Peyer's patch (tissue), 4 donors: ENCODE measurements at regions not wholly inside any gene's neighbourhood (a gene's known extent, or its start where the extent isn't known, plus 50 kb on each side); places are given as distances from the start of the nearest gene placed in this dataset.

ENCODE experiments used
- DNase-seq, 3 donors: peaks; one replicate each; pipeline ENCODE4 v3.0.0-alpha.2; 2017 to 2019
- H3K27ac ChIP-seq, 4 donors: fragments of 200-600 bp; sonication (generic); one replicate each; pipeline ENCODE4 v1.5.1; 2016 to 2019
- H3K27me3 ChIP-seq, 2 donors: fragments of 200-600 bp; sonication (generic); one replicate each; pipeline ENCODE4 v1.5.1; 2019
- H3K36me3 ChIP-seq, 3 donors: fragments of 200-600 bp; sonication (generic); one replicate each; pipeline ENCODE4 v1.5.1; 2016 to 2019
- H3K4me1 ChIP-seq, 4 donors: fragments of 200-600 bp; sonication (generic); one replicate each; pipeline ENCODE4 v1.5.1; 2016 to 2019
- H3K4me3 ChIP-seq, 4 donors: fragments of 200-600 bp; sonication (generic); 1 replicate in 3 of 4; 2 replicates in 1 of 4; pipeline ENCODE4 v1.5.1; 2016 to 2019; ENCODE audit warnings: mild to moderate bottlenecking in 1 of 4
- H3K9me3 ChIP-seq, 4 donors: fragments of 200-600 bp; sonication (generic); one replicate each; pipeline ENCODE4 v1.5.1; 2016 to 2019; ENCODE audit warnings: mild to moderate bottlenecking in 1 of 4
- CTCF ChIP-seq, 6 experiments: fragments of 450-650 bp in 4 of 6; fragments of 200-600 bp in 2 of 6; sonication (generic) in 1 of 6; IDR thresholded peaks; one replicate each; pipeline ENCODE4 v1.5.1; 2017 to 2019; ENCODE audit warnings: antibody characterized with exemption in 6 of 6, mild to moderate bottlenecking in 3 of 6, moderate library complexity in 1 of 6
- POLR2A ChIP-seq, 2 donors: fragments of 450-650 bp; IDR thresholded peaks; one replicate each; pipeline ENCODE4 v1.5.1; 2017; ENCODE audit warnings: antibody characterized with exemption in 2 of 2, mild to moderate bottlenecking in 2 of 2, moderate library complexity in 2 of 2

- no peaks in the 10 kb centered on the region for H3K36me3 ChIP-seq
- no peak for TF ChIP-seq POLR2A (IDR thresholded peaks at IDR 0.05)
- no peak overlapping the region for H3K27ac ChIP-seq
- DNase-seq, result no peak
- H3K4me1 ChIP-seq, result peaks cover 0 to 10% (median 3%) of the 10 kb centered on the region in 4 donors
- no peaks in the 10 kb centered on the region for H3K9me3 ChIP-seq
- no peaks in the 10 kb centered on the region for H3K27me3 ChIP-seq
- no peak overlapping the region for H3K4me3 ChIP-seq
Measured at GRCh38 chr6:33880104-33880678, 76.4 kb upstream of the MLN start.

- TF ChIP-seq POLR2A (IDR thresholded peaks at IDR 0.05) (no peak), CTCF (IDR thresholded peaks at IDR 0.05) (no peak)
- no peak for DNase-seq
Measured at GRCh38 chr6:33878562-33878961, 74.8 kb upstream of the MLN start.

GRCh38 chr6:33877982-33878535 lies 74.3 kb upstream of the MLN start:
- Histone ChIP-seq H3K27me3 (no peaks in the 10 kb centered on the region), H3K27ac (no peak overlapping the region), H3K9me3 (no peaks in the 10 kb centered on the region), H3K36me3 (no peaks in the 10 kb centered on the region), H3K4me3 (no peak overlapping the region), H3K4me1 (no peaks in the 10 kb centered on the region)
- TF ChIP-seq POLR2A (IDR thresholded peaks at IDR 0.05) (no peak), CTCF (IDR thresholded peaks at IDR 0.05) (no peak)
- DNase-seq, result no peak

More at GRCh38 chr6:33878562-33878961, 74.8 kb upstream of the MLN start:
- H3K36me3 ChIP-seq, result no peaks in the 10 kb centered on the region
- H3K27me3 ChIP-seq, result no peaks in the 10 kb centered on the region
- no peak overlapping the region for H3K4me3 ChIP-seq
- H3K9me3 ChIP-seq, result no peaks in the 10 kb centered on the region
- no peak overlapping the region for H3K27ac ChIP-seq
- H3K4me1 ChIP-seq, result no peaks in the 10 kb centered on the region

GRCh38 chr6:33875696-33876095 lies 71.9 kb upstream of the MLN start:
- H3K27me3 ChIP-seq, result no peaks in the 10 kb centered on the region
- H3K36me3 ChIP-seq, result no peaks in the 10 kb centered on the region
- H3K9me3 ChIP-seq, result no peaks in the 10 kb centered on the region
- TF ChIP-seq POLR2A (IDR thresholded peaks at IDR 0.05) (no peak), CTCF (IDR thresholded peaks at IDR 0.05) (no peak)
- H3K27ac ChIP-seq, result no peak overlapping the region
- DNase-seq, result no peak
- no peaks in the 10 kb centered on the region for H3K4me1 ChIP-seq
- no peak overlapping the region for H3K4me3 ChIP-seq

GRCh38 chr6:33875141-33875581 lies 71.4 kb upstream of the MLN start:
- Histone ChIP-seq H3K27me3 (no peaks in the 10 kb centered on the region), H3K4me1 (no peaks in the 10 kb centered on the region), H3K36me3 (no peaks in the 10 kb centered on the region), H3K4me3 (no peak overlapping the region), H3K9me3 (no peaks in the 10 kb centered on the region), H3K27ac (no peak overlapping the region)
- no peak for TF ChIP-seq CTCF (IDR thresholded peaks at IDR 0.05)
- no peak for DNase-seq

GRCh38 chr6:33874136-33874760 lies 70.4 kb upstream of the MLN start:
- H3K27me3 ChIP-seq, result no peaks in the 10 kb centered on the region
- TF ChIP-seq CTCF (IDR thresholded peaks at IDR 0.05), result no peak
- TF ChIP-seq POLR2A (IDR thresholded peaks at IDR 0.05), result no peak
- H3K4me3 ChIP-seq, result no peak overlapping the region
- H3K9me3 ChIP-seq, result no peaks in the 10 kb centered on the region
- H3K36me3 ChIP-seq, result no peaks in the 10 kb centered on the region
- no peak overlapping the region for H3K27ac ChIP-seq
- H3K4me1 ChIP-seq, result no peaks in the 10 kb centered on the region
- DNase-seq, result no peak
